AG09309 (cell line): ENCODE measurements at regions not wholly inside any gene's neighbourhood (a gene's known extent, or its start where the extent isn't known, plus 50 kb on each side); places are given as distances from the start of the nearest gene placed in this dataset.

ENCODE experiments used
- DNase-seq: peaks from one replicate; pipeline ENCODE4 v3.0.0-alpha.2; 2010; ENCODE audit warnings: low read depth
- H3K4me3 ChIP-seq: 2 replicates; pipeline ENCODE4 v1.5.1; 2011; ENCODE audit warnings: mild to moderate bottlenecking, low read depth, low read length, moderate library complexity; ENCODE audit not compliant: control insufficient read depth
- TF ChIP-seq, protein P1 (sequence below): IDR thresholded peaks from 2 replicates; pipeline ENCODE4 v1.5.1; 2011; ENCODE audit warnings: mild to moderate bottlenecking, low read depth, low read length, inconsistent platforms; ENCODE audit not compliant: insufficient read depth, control insufficient read depth; ENCODE audit errors: missing control alignments

GRCh38 chr11:82216927-82217570 is 516.6 kb downstream of the FAM181B start:
- H3K4me3 ChIP-seq: no peak overlapping the region
- TF ChIP-seq, protein P1, sequence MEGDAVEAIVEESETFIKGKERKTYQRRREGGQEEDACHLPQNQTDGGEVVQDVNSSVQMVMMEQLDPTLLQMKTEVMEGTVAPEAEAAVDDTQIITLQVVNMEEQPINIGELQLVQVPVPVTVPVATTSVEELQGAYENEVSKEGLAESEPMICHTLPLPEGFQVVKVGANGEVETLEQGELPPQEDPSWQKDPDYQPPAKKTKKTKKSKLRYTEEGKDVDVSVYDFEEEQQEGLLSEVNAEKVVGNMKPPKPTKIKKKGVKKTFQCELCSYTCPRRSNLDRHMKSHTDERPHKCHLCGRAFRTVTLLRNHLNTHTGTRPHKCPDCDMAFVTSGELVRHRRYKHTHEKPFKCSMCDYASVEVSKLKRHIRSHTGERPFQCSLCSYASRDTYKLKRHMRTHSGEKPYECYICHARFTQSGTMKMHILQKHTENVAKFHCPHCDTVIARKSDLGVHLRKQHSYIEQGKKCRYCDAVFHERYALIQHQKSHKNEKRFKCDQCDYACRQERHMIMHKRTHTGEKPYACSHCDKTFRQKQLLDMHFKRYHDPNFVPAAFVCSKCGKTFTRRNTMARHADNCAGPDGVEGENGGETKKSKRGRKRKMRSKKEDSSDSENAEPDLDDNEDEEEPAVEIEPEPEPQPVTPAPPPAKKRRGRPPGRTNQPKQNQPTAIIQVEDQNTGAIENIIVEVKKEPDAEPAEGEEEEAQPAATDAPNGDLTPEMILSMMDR: no peak
- no peak for DNase-seq

DNA sequence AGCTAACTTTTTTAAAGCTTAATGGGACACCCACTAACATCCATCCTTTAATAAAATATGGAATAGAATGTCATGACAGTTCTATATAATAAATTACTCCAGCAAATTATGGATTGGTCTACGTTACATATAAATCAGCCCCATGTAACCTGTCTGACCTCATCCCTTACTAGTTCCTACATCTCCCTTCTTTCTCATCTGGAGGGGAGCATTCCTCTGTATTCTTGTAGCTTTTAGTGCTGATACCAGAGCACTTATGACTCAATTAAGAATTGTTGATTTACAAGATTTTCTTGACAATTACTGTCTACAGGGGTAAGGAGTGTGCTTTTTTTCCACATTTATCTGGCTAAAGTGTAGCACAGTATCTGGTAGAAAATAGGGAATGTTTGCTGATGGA is 523.7 kb downstream of the FAM181B start:
- DNase-seq: no peak
- TF ChIP-seq, protein P1: no peak
- no peak overlapping the region for H3K4me3 ChIP-seq

DNA sequence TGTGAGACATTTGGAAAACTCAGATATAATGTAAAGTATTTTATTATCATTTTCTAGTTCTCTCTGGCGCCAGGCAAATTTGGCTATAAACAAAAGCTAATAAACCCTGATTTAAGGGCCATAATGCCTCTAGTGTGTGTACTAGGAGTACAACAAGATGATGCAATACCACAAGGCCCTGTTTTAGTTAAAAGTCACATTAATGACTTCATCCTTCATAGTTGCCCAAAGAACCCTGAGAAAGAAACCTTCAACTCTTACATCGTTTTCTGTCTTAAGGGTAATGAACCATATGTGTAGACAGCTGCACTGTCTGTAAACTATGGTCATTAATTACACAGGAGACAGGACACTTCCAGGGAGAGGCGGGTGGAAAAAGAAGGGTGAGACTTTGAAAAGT is 538.4 kb downstream of the FAM181B start:
- TF ChIP-seq, protein P1: no peak
- DNase-seq: no peak
- H3K4me3 ChIP-seq: no peak overlapping the region

DNA sequence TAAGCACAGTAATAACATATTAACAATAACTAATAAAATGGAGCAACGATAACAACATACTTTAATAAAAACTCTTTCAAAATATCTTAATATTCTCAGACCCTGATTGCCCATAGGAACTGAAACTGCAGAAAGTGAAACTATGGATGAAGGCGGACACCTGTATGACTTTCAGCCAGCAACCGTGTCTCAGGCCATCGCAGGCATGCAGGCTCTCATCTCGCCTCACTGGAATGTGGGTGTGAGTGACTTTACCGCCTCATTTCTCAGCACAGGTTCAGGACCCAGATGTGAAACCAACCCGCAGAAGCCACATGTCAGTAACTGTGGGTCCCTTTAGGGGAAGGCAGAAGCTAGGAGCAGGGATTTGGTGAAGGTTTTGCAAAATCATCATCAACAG is 539.1 kb downstream of the FAM181B start:
- DNase-seq: no peak
- TF ChIP-seq, protein P1: no peak

DNA sequence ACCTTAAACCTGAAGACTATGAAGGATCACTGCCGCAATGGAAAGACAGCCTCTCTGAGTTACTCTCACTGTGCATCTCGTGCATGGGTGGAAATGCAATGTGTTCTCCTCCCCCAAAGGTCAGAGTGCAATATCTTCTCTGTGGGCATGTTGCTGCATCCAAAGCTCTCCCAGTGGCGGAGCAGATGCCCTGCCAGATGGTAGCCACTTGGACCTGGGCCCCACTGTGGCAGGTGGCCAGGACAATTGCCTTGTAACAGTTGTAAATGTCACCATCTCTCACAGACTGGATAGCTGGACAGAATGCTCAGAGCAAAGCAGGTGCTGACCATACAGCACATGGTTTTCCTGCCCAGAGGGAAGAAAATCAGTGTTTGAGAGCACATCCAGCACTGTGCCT is 542.0 kb downstream of the FAM181B start:
- H3K4me3 ChIP-seq: no peak overlapping the region
- TF ChIP-seq, protein P1: no peak
- no peak for DNase-seq

More for the DNA sequence above, 539.1 kb downstream of the FAM181B start:
- H3K4me3 ChIP-seq: no peak overlapping the region

DNA sequence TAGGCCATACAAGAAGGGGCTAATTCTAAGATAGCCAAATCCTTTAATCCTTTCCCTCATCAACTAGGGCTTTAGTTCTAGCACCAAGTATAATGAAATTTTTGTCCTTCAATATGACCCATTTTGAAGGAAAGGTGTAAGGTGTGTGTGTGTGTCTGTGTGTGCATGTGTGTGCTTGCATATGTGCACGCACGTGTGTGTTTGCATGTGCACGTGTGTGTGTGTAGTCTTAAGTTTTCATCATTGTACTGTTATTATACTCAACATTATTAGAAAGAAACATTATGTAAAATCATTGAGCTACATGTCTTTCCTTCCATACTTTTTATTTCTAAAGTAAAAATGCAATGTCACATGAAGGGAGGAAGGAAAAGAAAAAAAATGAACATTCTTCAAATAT is 547.7 kb downstream of the FAM181B start:
- DNase-seq: no peak
- TF ChIP-seq, protein P1: no peak

More for the DNA sequence above, 547.7 kb downstream of the FAM181B start:
- no peak overlapping the region for H3K4me3 ChIP-seq
